SK-N-SH (cell line): ENCODE measurements at regions not wholly inside any gene's neighbourhood (a gene's known extent, or its start where the extent isn't known, plus 50 kb on each side); places are given as distances from the start of the nearest gene placed in this dataset.

ENCODE experiments used
- CTCF ChIA-PET: fragments of 300-600, 350-600 bp; formaldehyde crosslinking; extraction: SDS; loops from one replicate; lab custom pipeline; 2021; lab: Yijun Ruan, JAX
- POLR2A ChIA-PET: fragments of 350-600 bp; sonication (Branson Sonifier 250); formaldehyde crosslinking; extraction: SDS; loops from one replicate; lab custom pipeline; 2020; ENCODE audit warnings: antibody characterized with exemption, inconsistent platforms; lab: Yijun Ruan, JAX
- DNase-seq: peaks from one replicate; pipeline ENCODE4 v3.0.0; 2012
- H2AFZ ChIP-seq: fragments of 200-600 bp; sonication (generic); 2 replicates; pipeline ENCODE4 v1.8.1; 2016; ENCODE audit warnings: antibody characterized with exemption, mild to moderate bottlenecking, low read depth
- H3F3A ChIP-seq: fragments of 200-600 bp; sonication (generic); replicated peaks from 2 replicates; pipeline ENCODE3; 2016; ENCODE audit warnings: antibody characterized with exemption, mild to moderate bottlenecking; ENCODE audit not compliant: insufficient read depth
- H3K27ac ChIP-seq, 2 experiments: fragments of 200-500 bp in 1 of 2; fragments of 200-600 bp in 1 of 2; sonication (Bioruptor generic) in 1 of 2; sonication (generic), shearing (Covaris generic) in 1 of 2; 2 replicates each; pipeline versions ENCODE4 v1.5.1 to v1.6.1; 2014 to 2016; ENCODE audit warnings: low read depth in 2 of 2, inconsistent platforms in 1 of 2, low read length in 1 of 2, mild to moderate bottlenecking in 1 of 2, mixed read lengths in 1 of 2
- H3K27me3 ChIP-seq: fragments of 200-600 bp; sonication (generic), shearing (Covaris generic); 2 replicates; pipeline ENCODE4 v1.6.1; 2016; ENCODE audit warnings: mixed run types; ENCODE audit not compliant: insufficient read depth
- H3K36me3 ChIP-seq, 2 experiments: fragments of 200-500 bp in 1 of 2; fragments of 200-600 bp in 1 of 2; sonication (Bioruptor generic) in 1 of 2; sonication (generic) in 1 of 2; replicated peaks in 1 of 2; 2 replicates each; pipeline versions ENCODE3 to v1.5.1; 2014 to 2016; ENCODE audit warnings: low read length in 1 of 2, mild to moderate bottlenecking in 1 of 2; ENCODE audit not compliant: insufficient read depth in 2 of 2, control insufficient read depth in 1 of 2
- H3K4me1 ChIP-seq, 2 experiments: fragments of 200-500 bp in 1 of 2; fragments of 200-600 bp in 1 of 2; sonication (Bioruptor generic) in 1 of 2; sonication (generic), shearing (Covaris generic) in 1 of 2; 2 replicates each; pipeline versions ENCODE4 v1.5.1 to v1.6.1; 2014 to 2016; ENCODE audit warnings: low read depth in 1 of 2, low read length in 1 of 2, mixed run types in 1 of 2; ENCODE audit not compliant: insufficient read depth in 2 of 2, control insufficient read depth in 1 of 2
- H3K4me2 ChIP-seq: fragments of 200-600 bp; sonication (generic), shearing (Covaris generic); 2 replicates; pipeline ENCODE4 v1.6.1; 2017; ENCODE audit warnings: mixed run types
- H3K4me3 ChIP-seq, 2 experiments: fragments of 200-500 bp in 1 of 2; fragments of 200-600 bp in 1 of 2; sonication (Bioruptor generic) in 1 of 2; sonication (generic), shearing (Covaris generic) in 1 of 2; 2 replicates each; pipeline versions ENCODE4 v1.5.1 to v1.8.1; 2014 to 2016; ENCODE audit warnings: low read depth in 2 of 2, inconsistent platforms in 1 of 2, low read length in 1 of 2, mild to moderate bottlenecking in 1 of 2, mixed read lengths in 1 of 2, moderate library complexity in 1 of 2
- H3K79me2 ChIP-seq: fragments of 200-600 bp; sonication (generic); 2 replicates; pipeline ENCODE4 v1.8.1; 2017; ENCODE audit warnings: mild to moderate bottlenecking; ENCODE audit not compliant: insufficient read depth
- H3K9ac ChIP-seq: fragments of 200-600 bp; sonication (generic); 2 replicates; pipeline ENCODE4 v1.6.1; 2017; ENCODE audit warnings: mixed run types
- H3K9me2 ChIP-seq: fragments of 200-600 bp; sonication (generic); 2 replicates; pipeline ENCODE4 v1.6.1; 2017; ENCODE audit warnings: mixed run types
- H3K9me3 ChIP-seq: fragments of 200-600 bp; sonication (generic); 2 replicates; pipeline ENCODE4 v1.6.1; 2017; ENCODE audit warnings: mixed run types, mild to moderate bottlenecking, moderate library complexity
- H4K20me1 ChIP-seq: fragments of 200-600 bp; sonication (generic); 2 replicates; pipeline ENCODE4 v1.6.1; 2017; ENCODE audit warnings: mild to moderate bottlenecking, mixed run types; ENCODE audit not compliant: insufficient read depth
- RCOR1 ChIP-seq: fragments of 150-350 bp; IDR thresholded peaks from 2 replicates; pipeline ENCODE4 v1.6.1; 2017; ENCODE audit warnings: antibody characterized with exemption, low read length
- TAF1 ChIP-seq: IDR thresholded peaks from 2 replicates; pipeline ENCODE4 v1.6.1; 2012; ENCODE audit warnings: low read depth, mild to moderate bottlenecking, low read length, moderate library complexity, borderline replicate concordance
- TCF12 ChIP-seq: IDR thresholded peaks from 2 replicates; pipeline ENCODE4 v1.4.0; 2012
- WGBS: methylation state at CpG from one replicate; pipeline ENCODE4 v1.1.6; 2017; ENCODE audit warnings: low lambda C conversion rate; 5-methylcytosine and 5-hydroxymethylcytosine counted together
- TF ChIP-seq, protein P1 (sequence below): fragments of 150-350 bp; IDR thresholded peaks from 2 replicates; pipeline ENCODE4 v1.6.1; 2017; ENCODE audit warnings: antibody characterized with exemption, low read length, low read depth, borderline replicate concordance
- TF ChIP-seq, protein P2 (sequence below): IDR thresholded peaks from 2 replicates; pipeline ENCODE4 v1.6.1; 2012; ENCODE audit warnings: mild to moderate bottlenecking, low read depth, low read length, moderate library complexity
- TF ChIP-seq, protein P3 (sequence below): fragments of 200-600 bp; sonication (generic); IDR thresholded peaks from 2 replicates; pipeline ENCODE4 v1.6.1; 2017; ENCODE audit warnings: antibody characterized with exemption, mild to moderate bottlenecking, moderate library complexity
- TF ChIP-seq, protein P4 (sequence below): IDR thresholded peaks from 2 replicates; pipeline ENCODE4; 2012
- TF ChIP-seq, protein P5 (sequence below): IDR thresholded peaks from 2 replicates; pipeline ENCODE4 v1.4.0; 2012; ENCODE audit warnings: low read depth, borderline replicate concordance
- TF ChIP-seq, protein P6 (sequence below): IDR thresholded peaks from 2 replicates; pipeline ENCODE4 v1.4.0; 2012; ENCODE audit warnings: low read depth

DNA sequence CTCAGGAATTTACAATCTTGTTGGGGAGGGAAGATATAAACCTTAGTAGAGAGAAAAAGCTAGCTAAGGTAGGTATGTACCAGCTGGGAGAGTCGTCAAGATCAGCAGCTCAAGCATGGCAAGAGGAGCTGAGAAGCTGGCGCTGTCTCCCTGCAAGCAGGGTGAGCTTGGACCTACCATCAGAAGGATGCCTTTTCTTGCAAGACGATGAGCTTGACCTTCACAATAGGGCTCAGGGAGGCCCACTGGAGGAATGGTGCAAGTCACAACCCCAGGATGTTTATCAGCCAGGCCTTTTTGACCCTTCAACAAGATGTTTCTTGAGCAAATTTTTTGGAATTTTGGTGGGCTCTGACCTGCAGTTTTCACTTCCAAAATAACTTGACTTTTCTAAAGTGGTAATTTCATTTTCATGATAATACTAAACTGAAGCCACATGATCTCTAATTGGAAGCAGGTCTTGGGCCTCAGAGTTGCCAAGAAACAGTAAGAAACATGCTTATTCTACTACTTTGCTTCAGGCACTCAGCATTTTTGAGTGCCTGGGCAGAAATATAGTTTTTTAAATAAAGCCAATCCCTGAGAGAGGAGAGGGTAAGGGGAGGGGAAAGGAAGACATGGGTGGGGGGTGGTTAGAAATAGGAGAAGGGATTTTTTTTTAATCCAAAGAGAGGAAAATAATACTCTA, 258.1 kb downstream of the CLIC5 start:
- Histone ChIP-seq H3K4me3 (no peak overlapping the region), H3K27me3 (no peaks in the 10 kb centered on the region), H3F3A (peaks cover 3% of the 10 kb centered on the region), H3K36me3 (no peaks in the 10 kb centered on the region), H4K20me1 (no peaks in the 10 kb centered on the region), H3K27ac (no peak overlapping the region), H3K79me2 (no peaks in the 10 kb centered on the region), H3K9me3 (no peaks in the 10 kb centered on the region), H3K9ac (no peak overlapping the region), H3K9me2 (no peaks in the 10 kb centered on the region), H3K4me1 (no peaks in the 10 kb centered on the region), H2AFZ (no peak overlapping the region), H3K4me2 (no peak overlapping the region)
- POLR2A ChIA-PET, result no interaction called here
- 26% methylated on average over 3 of the region's 3 CpGs for WGBS
- TF ChIP-seq TCF12, result peak; percentile 35; the same call in 1 of the 2 replicates
- TF ChIP-seq, protein P1, sequence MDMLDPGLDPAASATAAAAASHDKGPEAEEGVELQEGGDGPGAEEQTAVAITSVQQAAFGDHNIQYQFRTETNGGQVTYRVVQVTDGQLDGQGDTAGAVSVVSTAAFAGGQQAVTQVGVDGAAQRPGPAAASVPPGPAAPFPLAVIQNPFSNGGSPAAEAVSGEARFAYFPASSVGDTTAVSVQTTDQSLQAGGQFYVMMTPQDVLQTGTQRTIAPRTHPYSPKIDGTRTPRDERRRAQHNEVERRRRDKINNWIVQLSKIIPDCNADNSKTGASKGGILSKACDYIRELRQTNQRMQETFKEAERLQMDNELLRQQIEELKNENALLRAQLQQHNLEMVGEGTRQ, result no peak
- CTCF ChIA-PET, result no interaction called here
- DNase-seq, result no peak

DNA sequence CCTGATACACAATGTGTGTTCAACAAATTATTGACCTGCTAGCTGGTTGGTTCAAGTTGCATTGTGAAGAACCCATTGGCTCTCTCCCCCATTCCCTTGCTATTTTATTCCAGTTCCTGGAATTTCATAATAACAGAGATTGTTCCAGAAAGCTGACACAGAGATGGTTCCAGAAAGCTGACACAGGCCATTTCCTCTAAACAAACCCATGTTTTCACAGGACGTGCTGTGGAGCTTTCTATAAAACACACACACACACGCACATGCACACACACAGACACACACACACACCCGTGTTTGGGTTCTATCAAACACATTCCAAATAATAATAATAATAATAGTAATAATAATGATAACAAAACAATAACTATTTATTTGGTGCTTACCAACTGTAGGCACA, 259.1 kb downstream of the CLIC5 start:
- CTCF ChIA-PET, result no interaction called here
- H3K9ac ChIP-seq, result no peak overlapping the region
- no peak overlapping the region for H3K4me3 ChIP-seq
- POLR2A ChIA-PET, result no interaction called here
- H3K79me2 ChIP-seq, result no peaks in the 10 kb centered on the region
- TF ChIP-seq, protein P2, sequence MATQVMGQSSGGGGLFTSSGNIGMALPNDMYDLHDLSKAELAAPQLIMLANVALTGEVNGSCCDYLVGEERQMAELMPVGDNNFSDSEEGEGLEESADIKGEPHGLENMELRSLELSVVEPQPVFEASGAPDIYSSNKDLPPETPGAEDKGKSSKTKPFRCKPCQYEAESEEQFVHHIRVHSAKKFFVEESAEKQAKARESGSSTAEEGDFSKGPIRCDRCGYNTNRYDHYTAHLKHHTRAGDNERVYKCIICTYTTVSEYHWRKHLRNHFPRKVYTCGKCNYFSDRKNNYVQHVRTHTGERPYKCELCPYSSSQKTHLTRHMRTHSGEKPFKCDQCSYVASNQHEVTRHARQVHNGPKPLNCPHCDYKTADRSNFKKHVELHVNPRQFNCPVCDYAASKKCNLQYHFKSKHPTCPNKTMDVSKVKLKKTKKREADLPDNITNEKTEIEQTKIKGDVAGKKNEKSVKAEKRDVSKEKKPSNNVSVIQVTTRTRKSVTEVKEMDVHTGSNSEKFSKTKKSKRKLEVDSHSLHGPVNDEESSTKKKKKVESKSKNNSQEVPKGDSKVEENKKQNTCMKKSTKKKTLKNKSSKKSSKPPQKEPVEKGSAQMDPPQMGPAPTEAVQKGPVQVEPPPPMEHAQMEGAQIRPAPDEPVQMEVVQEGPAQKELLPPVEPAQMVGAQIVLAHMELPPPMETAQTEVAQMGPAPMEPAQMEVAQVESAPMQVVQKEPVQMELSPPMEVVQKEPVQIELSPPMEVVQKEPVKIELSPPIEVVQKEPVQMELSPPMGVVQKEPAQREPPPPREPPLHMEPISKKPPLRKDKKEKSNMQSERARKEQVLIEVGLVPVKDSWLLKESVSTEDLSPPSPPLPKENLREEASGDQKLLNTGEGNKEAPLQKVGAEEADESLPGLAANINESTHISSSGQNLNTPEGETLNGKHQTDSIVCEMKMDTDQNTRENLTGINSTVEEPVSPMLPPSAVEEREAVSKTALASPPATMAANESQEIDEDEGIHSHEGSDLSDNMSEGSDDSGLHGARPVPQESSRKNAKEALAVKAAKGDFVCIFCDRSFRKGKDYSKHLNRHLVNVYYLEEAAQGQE, result no peak
- TF ChIP-seq, protein P3, sequence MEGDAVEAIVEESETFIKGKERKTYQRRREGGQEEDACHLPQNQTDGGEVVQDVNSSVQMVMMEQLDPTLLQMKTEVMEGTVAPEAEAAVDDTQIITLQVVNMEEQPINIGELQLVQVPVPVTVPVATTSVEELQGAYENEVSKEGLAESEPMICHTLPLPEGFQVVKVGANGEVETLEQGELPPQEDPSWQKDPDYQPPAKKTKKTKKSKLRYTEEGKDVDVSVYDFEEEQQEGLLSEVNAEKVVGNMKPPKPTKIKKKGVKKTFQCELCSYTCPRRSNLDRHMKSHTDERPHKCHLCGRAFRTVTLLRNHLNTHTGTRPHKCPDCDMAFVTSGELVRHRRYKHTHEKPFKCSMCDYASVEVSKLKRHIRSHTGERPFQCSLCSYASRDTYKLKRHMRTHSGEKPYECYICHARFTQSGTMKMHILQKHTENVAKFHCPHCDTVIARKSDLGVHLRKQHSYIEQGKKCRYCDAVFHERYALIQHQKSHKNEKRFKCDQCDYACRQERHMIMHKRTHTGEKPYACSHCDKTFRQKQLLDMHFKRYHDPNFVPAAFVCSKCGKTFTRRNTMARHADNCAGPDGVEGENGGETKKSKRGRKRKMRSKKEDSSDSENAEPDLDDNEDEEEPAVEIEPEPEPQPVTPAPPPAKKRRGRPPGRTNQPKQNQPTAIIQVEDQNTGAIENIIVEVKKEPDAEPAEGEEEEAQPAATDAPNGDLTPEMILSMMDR, result no peak
- TF ChIP-seq, protein P4, sequence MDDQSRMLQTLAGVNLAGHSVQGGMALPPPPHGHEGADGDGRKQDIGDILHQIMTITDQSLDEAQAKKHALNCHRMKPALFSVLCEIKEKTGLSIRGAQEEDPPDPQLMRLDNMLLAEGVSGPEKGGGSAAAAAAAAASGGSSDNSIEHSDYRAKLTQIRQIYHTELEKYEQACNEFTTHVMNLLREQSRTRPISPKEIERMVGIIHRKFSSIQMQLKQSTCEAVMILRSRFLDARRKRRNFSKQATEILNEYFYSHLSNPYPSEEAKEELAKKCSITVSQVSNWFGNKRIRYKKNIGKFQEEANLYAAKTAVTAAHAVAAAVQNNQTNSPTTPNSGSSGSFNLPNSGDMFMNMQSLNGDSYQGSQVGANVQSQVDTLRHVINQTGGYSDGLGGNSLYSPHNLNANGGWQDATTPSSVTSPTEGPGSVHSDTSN, result no peak
- TF ChIP-seq, protein P5, sequence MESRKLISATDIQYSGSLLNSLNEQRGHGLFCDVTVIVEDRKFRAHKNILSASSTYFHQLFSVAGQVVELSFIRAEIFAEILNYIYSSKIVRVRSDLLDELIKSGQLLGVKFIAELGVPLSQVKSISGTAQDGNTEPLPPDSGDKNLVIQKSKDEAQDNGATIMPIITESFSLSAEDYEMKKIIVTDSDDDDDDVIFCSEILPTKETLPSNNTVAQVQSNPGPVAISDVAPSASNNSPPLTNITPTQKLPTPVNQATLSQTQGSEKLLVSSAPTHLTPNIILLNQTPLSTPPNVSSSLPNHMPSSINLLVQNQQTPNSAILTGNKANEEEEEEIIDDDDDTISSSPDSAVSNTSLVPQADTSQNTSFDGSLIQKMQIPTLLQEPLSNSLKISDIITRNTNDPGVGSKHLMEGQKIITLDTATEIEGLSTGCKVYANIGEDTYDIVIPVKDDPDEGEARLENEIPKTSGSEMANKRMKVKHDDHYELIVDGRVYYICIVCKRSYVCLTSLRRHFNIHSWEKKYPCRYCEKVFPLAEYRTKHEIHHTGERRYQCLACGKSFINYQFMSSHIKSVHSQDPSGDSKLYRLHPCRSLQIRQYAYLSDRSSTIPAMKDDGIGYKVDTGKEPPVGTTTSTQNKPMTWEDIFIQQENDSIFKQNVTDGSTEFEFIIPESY, result no peak
- TF ChIP-seq, protein P6, sequence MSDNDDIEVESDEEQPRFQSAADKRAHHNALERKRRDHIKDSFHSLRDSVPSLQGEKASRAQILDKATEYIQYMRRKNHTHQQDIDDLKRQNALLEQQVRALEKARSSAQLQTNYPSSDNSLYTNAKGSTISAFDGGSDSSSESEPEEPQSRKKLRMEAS, result no peak
- TF ChIP-seq RCOR1 (no peak), TAF1 (no peak)
- H3K4me1 ChIP-seq, result no peaks in the 10 kb centered on the region
- H2AFZ ChIP-seq, result no peak overlapping the region
- no peak for DNase-seq
- H3K9me2 ChIP-seq, result no peaks in the 10 kb centered on the region
- H3K27me3 ChIP-seq, result no peaks in the 10 kb centered on the region
- 33% methylated on average over 3 of the region's 3 CpGs for WGBS
- no peaks in the 10 kb centered on the region for H3K9me3 ChIP-seq
- H4K20me1 ChIP-seq, result no peaks in the 10 kb centered on the region
- peaks cover 3% of the 10 kb centered on the region for H3F3A ChIP-seq
- no peaks in the 10 kb centered on the region for H3K36me3 ChIP-seq
- H3K4me2 ChIP-seq, result no peak overlapping the region
- no peak overlapping the region for H3K27ac ChIP-seq
